Adrenal gland (tissue), 9 donors: ENCODE measurements at regions not wholly inside any gene's neighbourhood (a gene's known extent, or its start where the extent isn't known, plus 50 kb on each side); places are given as distances from the start of the nearest gene placed in this dataset.

ENCODE experiments used
- DNase-seq, 7 donors: peaks; one replicate each; pipeline ENCODE4 v3.0.0-alpha.2; 2019 to 2020
- H3K27ac ChIP-seq, 5 donors: fragments of 200-600 bp; sonication (generic) in 4 of 5; 1 replicate in 3 of 5; 2 replicates in 2 of 5; pipeline versions ENCODE4 v1.5.1 to v1.8.0; 2016 to 2020; ENCODE audit warnings: mild to moderate bottlenecking in 1 of 5
- H3K27me3 ChIP-seq: fragments of 200-600 bp; 2 replicates; pipeline ENCODE4 v1.8.0; 2021
- H3K36me3 ChIP-seq, 2 donors: fragments of 200-600 bp; replicated peaks in 1 of 2; 1 replicate in 1 of 2; 2 replicates in 1 of 2; pipeline versions ENCODE4 v1.5.1 to v1.8.0; 2018 to 2022
- H3K4me1 ChIP-seq, 2 donors: fragments of 200-600 bp; replicated peaks in 1 of 2; 1 replicate in 1 of 2; 2 replicates in 1 of 2; pipeline versions ENCODE4 v1.5.1 to v1.8.0; 2018 to 2021
- H3K4me3 ChIP-seq, 4 donors: fragments of 200-600 bp; sonication (generic) in 3 of 4; one replicate each; pipeline ENCODE4 v1.5.1; 2016 to 2018
- H3K9me3 ChIP-seq, 3 donors: fragments of 200-600 bp; sonication (generic) in 1 of 3; replicated peaks in 1 of 3; 1 replicate in 2 of 3; 2 replicates in 1 of 3; pipeline versions ENCODE4 v1.5.1 to v1.8.0; 2016 to 2021
- POLR2A ChIP-seq, 2 donors: fragments of 450-650 bp; IDR thresholded peaks; one replicate each; pipeline ENCODE4 v1.6.1; 2017; ENCODE audit warnings: antibody characterized with exemption in 2 of 2, mild to moderate bottlenecking in 2 of 2, moderate library complexity in 1 of 2
- WGBS, 4 donors: extraction: QIAGEN DNeasy Blood & Tissue Kit in 2 of 4; methylation state at CpG; one replicate each; pipeline versions ENCODE4 v1.1.5 to v1.1.7; 2013 to 2017; 5-methylcytosine and 5-hydroxymethylcytosine counted together
- intact Hi-C, 2 donors: fragments of 100-400 bp; cut with DNase I; formaldehyde crosslinking; loops; one replicate each; pipeline versions ENCODE4 v1.14.1 to v1.15.0; 2022 to 2023
- TF ChIP-seq, protein P1 (sequence below), 6 experiments: fragments of 450-650 bp in 4 of 6; fragments of 200-600 bp in 2 of 6; sonication (generic) in 1 of 6; IDR thresholded peaks; 1 replicate in 5 of 6; 2 replicates in 1 of 6; pipeline versions ENCODE4 v1.5.1 to v1.8.0; 2016 to 2021; ENCODE audit warnings: antibody characterized with exemption in 6 of 6, mild to moderate bottlenecking in 2 of 6, moderate library complexity in 1 of 6
- donor health status: healthy with polysubstance abuse.
- donor health status: Bipolar disorder and iron deficiency.
- donor health status: DM: yes; HTN: yes; CAD: no.
- donor health status: DM: no; HTN: no; CAD: no.
- donor health status: DM: no; HTN: no; CAD: no.

DNA sequence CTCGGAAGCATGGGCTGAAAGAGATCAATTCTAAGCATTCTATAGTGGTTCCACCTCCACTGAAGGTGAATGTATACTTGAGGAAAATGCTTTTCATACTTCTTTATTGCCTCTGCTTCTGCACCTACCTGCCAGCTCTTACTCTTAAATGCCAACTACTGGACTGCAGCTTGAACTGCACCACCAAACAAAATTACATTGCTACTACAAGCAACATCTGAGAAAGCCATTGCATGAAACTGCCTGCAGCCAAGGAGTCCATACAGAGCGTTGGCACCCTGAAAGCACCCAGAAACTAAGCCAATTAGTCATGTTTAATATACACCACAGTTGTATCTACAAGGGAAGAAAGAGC, 440.9 kb downstream of the BTBD3 start:
- DNase-seq: no peak
- intact Hi-C loops: loop anchor here in 1 of 2 donors (5.0 kb wide), 1 partner anchor 59 kb away; no protein-coding TSS in a partner anchor
- TF ChIP-seq POLR2A (IDR thresholded peaks at IDR 0.05): no peak
- TF ChIP-seq, protein P1, sequence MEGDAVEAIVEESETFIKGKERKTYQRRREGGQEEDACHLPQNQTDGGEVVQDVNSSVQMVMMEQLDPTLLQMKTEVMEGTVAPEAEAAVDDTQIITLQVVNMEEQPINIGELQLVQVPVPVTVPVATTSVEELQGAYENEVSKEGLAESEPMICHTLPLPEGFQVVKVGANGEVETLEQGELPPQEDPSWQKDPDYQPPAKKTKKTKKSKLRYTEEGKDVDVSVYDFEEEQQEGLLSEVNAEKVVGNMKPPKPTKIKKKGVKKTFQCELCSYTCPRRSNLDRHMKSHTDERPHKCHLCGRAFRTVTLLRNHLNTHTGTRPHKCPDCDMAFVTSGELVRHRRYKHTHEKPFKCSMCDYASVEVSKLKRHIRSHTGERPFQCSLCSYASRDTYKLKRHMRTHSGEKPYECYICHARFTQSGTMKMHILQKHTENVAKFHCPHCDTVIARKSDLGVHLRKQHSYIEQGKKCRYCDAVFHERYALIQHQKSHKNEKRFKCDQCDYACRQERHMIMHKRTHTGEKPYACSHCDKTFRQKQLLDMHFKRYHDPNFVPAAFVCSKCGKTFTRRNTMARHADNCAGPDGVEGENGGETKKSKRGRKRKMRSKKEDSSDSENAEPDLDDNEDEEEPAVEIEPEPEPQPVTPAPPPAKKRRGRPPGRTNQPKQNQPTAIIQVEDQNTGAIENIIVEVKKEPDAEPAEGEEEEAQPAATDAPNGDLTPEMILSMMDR (IDR thresholded peaks at IDR 0.05): no peak
- Histone ChIP-seq H3K4me3 (no peak overlapping the region), H3K36me3 (no peaks in the 10 kb centered on the region), H3K27ac (no peak overlapping the region), H3K27me3 (no peaks in the 10 kb centered on the region), H3K4me1 (no peaks in the 10 kb centered on the region), H3K9me3 (no peaks in the 10 kb centered on the region)
- WGBS, 4 donors: 80 to 96% (median 90%) methylated on average over 2 of the region's 2 CpGs

DNA sequence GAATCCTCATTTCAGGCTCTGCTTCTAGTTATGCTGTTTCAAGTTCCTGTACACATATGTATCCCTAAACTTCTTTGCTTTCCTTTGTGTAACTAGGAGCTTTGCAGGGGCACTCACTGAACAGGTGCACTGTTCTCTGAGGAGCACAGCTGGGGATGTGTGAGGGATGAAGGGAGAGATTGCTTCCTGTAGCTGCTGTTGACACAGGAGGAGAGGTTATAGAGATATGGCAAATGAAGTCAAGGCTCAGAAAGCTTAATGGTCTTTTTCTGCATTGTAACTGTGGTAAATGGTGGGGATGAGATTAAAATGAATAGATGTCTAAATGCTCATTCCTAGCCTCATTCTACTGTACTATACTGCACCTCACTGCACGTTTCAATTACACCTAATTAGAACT, 454.3 kb downstream of the BTBD3 start:
- Histone ChIP-seq H3K4me3 (no peak overlapping the region), H3K9me3 (no peaks in the 10 kb centered on the region), H3K27ac (no peak overlapping the region), H3K36me3 (no peaks in the 10 kb centered on the region), H3K27me3 (no peaks in the 10 kb centered on the region), H3K4me1 (no peaks in the 10 kb centered on the region)
- intact Hi-C loops: no loop called here
- TF ChIP-seq POLR2A (IDR thresholded peaks at IDR 0.05): no peak
- TF ChIP-seq, protein P1 (IDR thresholded peaks at IDR 0.05): no peak
- no peak for DNase-seq
- WGBS, 4 donors: 34 to 43% (median 42%) methylated on average over 1 of the region's 1 CpG

DNA sequence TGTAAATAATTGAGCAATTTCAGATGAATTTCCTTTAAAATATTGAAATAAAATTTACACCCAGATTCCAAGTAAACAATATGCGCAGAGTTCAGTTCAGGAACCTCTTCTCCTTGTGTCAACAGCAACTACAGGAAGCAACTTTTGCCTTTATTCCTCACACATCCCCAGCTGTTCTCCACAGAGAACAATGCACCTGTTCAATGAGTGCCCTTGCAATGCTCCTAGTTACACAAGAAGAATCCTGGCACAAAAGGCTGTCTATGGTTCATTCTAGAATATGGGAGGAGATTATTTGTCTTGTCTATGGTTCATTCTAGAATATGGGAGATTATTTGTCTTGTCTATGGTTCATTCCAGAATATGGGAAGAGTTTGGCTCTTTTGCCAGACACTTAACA, 454.9 kb downstream of the BTBD3 start:
- Histone ChIP-seq H3K4me3 (no peak overlapping the region), H3K27ac (no peak overlapping the region), H3K27me3 (no peaks in the 10 kb centered on the region), H3K9me3 (no peaks in the 10 kb centered on the region), H3K4me1 (no peaks in the 10 kb centered on the region), H3K36me3 (no peaks in the 10 kb centered on the region)
- intact Hi-C loops: no loop called here
- no peak for DNase-seq
- WGBS, 4 donors: 87 to 94% (median 91%) methylated on average over 1 of the region's 1 CpG
- TF ChIP-seq, protein P1 (IDR thresholded peaks at IDR 0.05): no peak
- TF ChIP-seq POLR2A (IDR thresholded peaks at IDR 0.05): no peak

DNA sequence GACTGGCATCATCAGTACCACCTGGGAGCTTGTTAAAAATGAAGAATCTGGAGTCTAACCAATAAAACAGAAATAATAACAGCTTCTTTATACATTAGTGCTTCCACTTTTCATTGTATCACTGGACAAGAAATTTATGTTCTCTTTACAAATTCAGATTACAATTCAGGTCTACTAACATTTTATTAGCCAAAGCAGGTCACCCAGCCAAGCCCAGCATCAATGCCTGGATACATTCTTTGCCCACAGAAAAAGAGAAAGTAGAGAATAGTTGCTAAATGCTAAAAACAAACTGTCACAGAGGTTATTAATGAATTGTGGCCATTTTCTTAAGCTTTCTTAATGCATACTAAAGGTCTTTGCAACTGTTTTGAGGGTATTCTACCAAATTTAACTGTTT, 458.3 kb downstream of the BTBD3 start:
- Histone ChIP-seq H3K4me3 (no peak overlapping the region), H3K4me1 (no peaks in the 10 kb centered on the region), H3K36me3 (no peaks in the 10 kb centered on the region), H3K27me3 (no peaks in the 10 kb centered on the region), H3K27ac (no peak overlapping the region), H3K9me3 (no peaks in the 10 kb centered on the region)
- intact Hi-C loops: no loop called here
- no peak for TF ChIP-seq POLR2A (IDR thresholded peaks at IDR 0.05)
- TF ChIP-seq, protein P1 (IDR thresholded peaks at IDR 0.05): no peak
- no peak for DNase-seq
